WTC11 (cell line): ENCODE measurements at regions not wholly inside any gene's neighbourhood (a gene's known extent, or its start where the extent isn't known, plus 50 kb on each side); places are given as distances from the start of the nearest gene placed in this dataset.

Experiments
- ATAC-seq: fragments of 200-7000 bp; cut with Tn5 transposase; 2 replicates; pipeline ENCODE4 v1.10.0; 2021; ENCODE audit warnings: mild to moderate bottlenecking, moderate library complexity
- CTCF ChIA-PET: fragments of 300-600 bp; sonication (Branson Sonifier 250); formaldehyde crosslinking; loops from one replicate; lab custom pipeline; 2021; ENCODE audit warnings: antibody characterized with exemption; lab: Charles Lee
- POLR2A ChIA-PET: fragments of 350-600 bp; sonication (Branson Sonifier 250); formaldehyde crosslinking; loops from one replicate; lab custom pipeline; 2021; ENCODE audit warnings: antibody characterized with exemption; lab: Charles Lee
- DNase-seq: peaks from one replicate; pipeline ENCODE4 v3.0.0; 2021; ENCODE audit warnings: low spot score
- H3K27ac Mint-ChIP-seq: 2 replicates; pipeline ENCODE4 v1.8.0; 2021; ENCODE audit warnings: mixed read lengths
- H3K27me3 Mint-ChIP-seq: 2 replicates; pipeline ENCODE4 v1.8.0; 2021; ENCODE audit warnings: low read depth, mild to moderate bottlenecking, moderate library complexity, mixed read lengths
- H3K36me3 Mint-ChIP-seq: 2 replicates; pipeline ENCODE4 v1.8.0; 2021; ENCODE audit warnings: mixed read lengths
- H3K4me1 Mint-ChIP-seq: 2 replicates; pipeline ENCODE4 v1.8.0; 2022; ENCODE audit warnings: mixed read lengths
- H3K4me3 Mint-ChIP-seq: 2 replicates; pipeline ENCODE4 v1.8.0; 2021; ENCODE audit warnings: mild to moderate bottlenecking, moderate library complexity, mixed read lengths
- H3K9me3 Mint-ChIP-seq: 2 replicates; pipeline ENCODE4 v1.8.0; 2021; ENCODE audit warnings: mixed read lengths
- CTCF ChIP-seq: fragments of 200-600 bp; IDR thresholded peaks from 2 replicates; pipeline ENCODE4 v1.8.0; 2022; ENCODE audit warnings: antibody characterized with exemption
- MLX ChIP-seq: sonication (generic); formaldehyde crosslinking; IDR thresholded peaks from 2 replicates; pipeline ENCODE4 v1.8.1; 2023; ENCODE audit warnings: mild to moderate bottlenecking, missing genetic modification reagents, moderate library complexity
- MXD4 ChIP-seq: fragments of 250-450 bp; sonication (Bioruptor Pico); IDR thresholded peaks from 2 replicates; pipeline ENCODE4 v1.8.0; 2021; ENCODE audit warnings: mild to moderate bottlenecking, moderate library complexity, borderline replicate concordance
- MYBL2 ChIP-seq: sonication (generic); formaldehyde crosslinking; IDR thresholded peaks from 2 replicates; pipeline ENCODE4 v1.8.1; 2023; ENCODE audit warnings: mild to moderate bottlenecking, moderate library complexity, missing genetic modification reagents
- RELA ChIP-seq: sonication (generic); formaldehyde crosslinking; IDR thresholded peaks from 2 replicates; pipeline ENCODE4 v1.8.1; 2022; ENCODE audit warnings: missing genetic modification reagents, mild to moderate bottlenecking, borderline replicate concordance
- ZNF138 ChIP-seq: sonication (generic); formaldehyde crosslinking; conservative IDR thresholded peaks from 2 replicates; pipeline ENCODE4 v1.8.1; 2022; ENCODE audit warnings: mild to moderate bottlenecking, moderate library complexity, missing genetic modification reagents
- ZNF219 ChIP-seq: sonication (generic); formaldehyde crosslinking; IDR thresholded peaks from 2 replicates; pipeline ENCODE4 v1.8.0; 2023; ENCODE audit warnings: missing genetic modification reagents, mild to moderate bottlenecking, borderline replicate concordance
- ZNF263 ChIP-seq: sonication (generic); formaldehyde crosslinking; IDR thresholded peaks from 2 replicates; pipeline ENCODE4 v1.8.1; 2022; ENCODE audit warnings: low read depth, mild to moderate bottlenecking, moderate library complexity, missing genetic modification reagents
- ZNF423 ChIP-seq: fragments of 250-450 bp; sonication (Bioruptor Pico); IDR thresholded peaks from 2 replicates; pipeline ENCODE4 v2.1.2; 2022; ENCODE audit warnings: mild to moderate bottlenecking, moderate library complexity
- TF ChIP-seq, protein P1 (sequence below): sonication (generic); formaldehyde crosslinking; IDR thresholded peaks from 2 replicates; pipeline ENCODE4 v1.8.0; 2023; ENCODE audit warnings: missing genetic modification reagents
- TF ChIP-seq, protein P2 (sequence below): sonication (generic); formaldehyde crosslinking; IDR thresholded peaks from 2 replicates; pipeline ENCODE4 v1.8.1; 2023; ENCODE audit warnings: mild to moderate bottlenecking, missing genetic modification reagents
- TF ChIP-seq, protein P3 (sequence below): sonication (generic); formaldehyde crosslinking; IDR thresholded peaks from 2 replicates; pipeline ENCODE4 v1.8.1; 2023; ENCODE audit warnings: mild to moderate bottlenecking, moderate library complexity, missing genetic modification reagents
- TF ChIP-seq, protein P4 (sequence below): fragments of 250-450 bp; sonication (Bioruptor Pico); IDR thresholded peaks from 2 replicates; pipeline ENCODE4 v1.8.0; 2021; ENCODE audit warnings: mild to moderate bottlenecking

- no peak for TF ChIP-seq MXD4 (CRISPR knock-in tag)
- ChIA-PET POLR2A (no interaction called here), CTCF (no interaction called here)
- Mint-ChIP-seq H3K27ac (no peak overlapping the region), H3K36me3 (peaks cover 16% of the 10 kb centered on the region), H3K27me3 (no peaks in the 10 kb centered on the region), H3K9me3 (peaks cover 42% of the 10 kb centered on the region), H3K4me1 (no peaks in the 10 kb centered on the region), H3K4me3 (no peak overlapping the region)
- ATAC-seq (no peak), DNase-seq (no peak)
Measured at GRCh38 chr18:60007661-60008060, 107.9 kb downstream of the PMAIP1 start.

DNA sequence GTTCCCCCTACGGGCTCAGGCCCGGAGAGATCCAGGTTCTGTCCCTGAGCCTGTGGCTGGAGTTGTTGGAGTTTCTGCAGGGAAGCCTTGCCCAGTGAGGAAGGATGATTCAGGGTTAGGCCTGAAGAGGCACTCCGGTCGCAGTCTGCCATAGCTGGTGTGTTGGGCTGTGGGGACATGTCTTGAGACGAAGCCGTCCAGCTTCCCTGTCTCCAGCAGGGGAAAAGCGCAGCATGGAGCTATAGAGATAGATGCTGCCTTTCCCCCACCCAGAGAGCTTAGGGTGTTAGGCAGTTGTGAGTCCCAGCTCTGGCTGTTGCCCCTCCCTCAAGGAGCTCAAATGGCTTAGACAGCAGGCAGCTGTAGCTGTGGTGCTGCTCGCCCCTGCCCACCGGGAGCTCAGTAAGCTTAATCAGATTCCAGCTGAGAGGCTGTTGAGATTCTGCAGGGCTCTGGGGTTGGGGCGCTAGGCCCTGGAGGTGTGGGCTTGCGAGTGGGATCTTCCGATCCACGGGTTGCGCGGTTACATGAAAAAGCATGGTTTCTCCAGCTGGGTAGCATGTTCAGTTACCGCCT, 103.9 kb downstream of the PMAIP1 start:
- CTCF ChIA-PET: interaction anchor here (0.6 to 2.1 kb wide), 7 partner anchors 8 to 547 kb away, joined by 3 to 10 read pairs (median 3); no protein-coding TSS in a partner anchor
- Mint-ChIP-seq H3K4me1 (no peaks in the 10 kb centered on the region), H3K27me3 (no peaks in the 10 kb centered on the region)
- TF ChIP-seq RELA: no peak
- TF ChIP-seq, protein P1, sequence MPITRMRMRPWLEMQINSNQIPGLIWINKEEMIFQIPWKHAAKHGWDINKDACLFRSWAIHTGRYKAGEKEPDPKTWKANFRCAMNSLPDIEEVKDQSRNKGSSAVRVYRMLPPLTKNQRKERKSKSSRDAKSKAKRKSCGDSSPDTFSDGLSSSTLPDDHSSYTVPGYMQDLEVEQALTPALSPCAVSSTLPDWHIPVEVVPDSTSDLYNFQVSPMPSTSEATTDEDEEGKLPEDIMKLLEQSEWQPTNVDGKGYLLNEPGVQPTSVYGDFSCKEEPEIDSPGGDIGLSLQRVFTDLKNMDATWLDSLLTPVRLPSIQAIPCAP (CRISPR knock-in tag): no peak
- peak; percentile 85 for TF ChIP-seq ZNF423 (CRISPR knock-in tag)
- TF ChIP-seq, all 79 proteins: peak for 1
- Mint-ChIP-seq H3K36me3 (peaks cover 10% of the 10 kb centered on the region), H3K4me3 (no peak overlapping the region), H3K27ac (no peak overlapping the region), H3K9me3 (peaks cover 36% of the 10 kb centered on the region)
- peak; percentile 87 for ATAC-seq
- DNase-seq: peak; percentile 28
- POLR2A ChIA-PET: no interaction called here

- H3K27me3 Mint-ChIP-seq: no peaks in the 10 kb centered on the region
- H3K9me3 Mint-ChIP-seq: peaks cover 12% of the 10 kb centered on the region
- no peak overlapping the region for H3K27ac Mint-ChIP-seq
- no peak overlapping the region for H3K4me3 Mint-ChIP-seq
- TF ChIP-seq ZNF138 (CRISPR knock-in tag) (no peak), CTCF (peak; percentile 59; the same call in 1 of the 2 replicates)
- TF ChIP-seq, protein P2, sequence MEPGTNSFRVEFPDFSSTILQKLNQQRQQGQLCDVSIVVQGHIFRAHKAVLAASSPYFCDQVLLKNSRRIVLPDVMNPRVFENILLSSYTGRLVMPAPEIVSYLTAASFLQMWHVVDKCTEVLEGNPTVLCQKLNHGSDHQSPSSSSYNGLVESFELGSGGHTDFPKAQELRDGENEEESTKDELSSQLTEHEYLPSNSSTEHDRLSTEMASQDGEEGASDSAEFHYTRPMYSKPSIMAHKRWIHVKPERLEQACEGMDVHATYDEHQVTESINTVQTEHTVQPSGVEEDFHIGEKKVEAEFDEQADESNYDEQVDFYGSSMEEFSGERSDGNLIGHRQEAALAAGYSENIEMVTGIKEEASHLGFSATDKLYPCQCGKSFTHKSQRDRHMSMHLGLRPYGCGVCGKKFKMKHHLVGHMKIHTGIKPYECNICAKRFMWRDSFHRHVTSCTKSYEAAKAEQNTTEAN (CRISPR knock-in tag): no peak
- ATAC-seq (peak; percentile 60), DNase-seq (peak; percentile 49)
- peaks cover 5% of the 10 kb centered on the region for H3K36me3 Mint-ChIP-seq
- POLR2A ChIA-PET: interaction anchor here (0.6 to 1.1 kb wide), 2 partner anchors 156 to 179 kb away, joined by 3 read pairs; no protein-coding TSS in a partner anchor
- CTCF ChIA-PET: interaction anchor here (0.5 to 3.2 kb wide), 29 partner anchors 8 to 661 kb away, joined by 3 to 31 read pairs (median 4); partner anchors contain the start of gene MC4R
- H3K4me1 Mint-ChIP-seq: no peaks in the 10 kb centered on the region
Measured at GRCh38 chr18:59996370-59996966, 96.7 kb downstream of the PMAIP1 start.

DNA sequence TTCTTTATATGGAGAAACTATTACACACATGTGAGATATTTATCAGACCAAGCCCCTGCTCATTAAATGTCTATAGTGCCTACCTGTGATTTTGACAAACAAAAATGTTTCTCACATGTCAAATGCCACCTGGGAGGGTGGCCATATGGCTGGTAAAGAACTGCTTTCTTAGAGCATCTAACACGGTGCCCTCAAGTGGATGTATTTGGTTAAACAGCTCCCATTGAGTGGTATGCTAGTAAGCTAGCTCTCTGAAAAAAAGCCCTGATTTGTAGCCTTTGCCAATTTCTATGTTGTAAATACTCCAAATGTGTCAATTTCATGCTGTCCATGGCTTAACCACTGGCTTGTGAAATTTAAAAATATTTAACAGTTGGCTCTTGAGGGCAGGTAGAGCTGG, 94.6 kb downstream of the PMAIP1 start:
- no peaks in the 10 kb centered on the region for H3K4me1 Mint-ChIP-seq
- H3K27me3 Mint-ChIP-seq: no peaks in the 10 kb centered on the region
- peaks cover 4% of the 10 kb centered on the region; the same call in 1 of the 2 replicates for H3K9me3 Mint-ChIP-seq
- ATAC-seq (peak; percentile 77), DNase-seq (no peak)
- no peaks in the 10 kb centered on the region for H3K36me3 Mint-ChIP-seq
- TF ChIP-seq MYBL2 (CRISPR knock-in tag): no peak
- ChIA-PET POLR2A (interaction anchor here (0.6 kb wide), 1 partner anchor 68 kb away, joined by 3 read pairs; no protein-coding TSS in a partner anchor), CTCF (interaction anchor here (0.5 to 3.2 kb wide), 18 partner anchors 8 to 566 kb away, joined by 3 to 31 read pairs (median 4); partner anchors contain the start of gene MC4R)
- H3K27ac Mint-ChIP-seq: no peak overlapping the region
- no peak overlapping the region for H3K4me3 Mint-ChIP-seq

GRCh38 chr18:59993560-59993959, 93.8 kb downstream of the PMAIP1 start:
- CTCF ChIA-PET: interaction anchor here (0.6 to 1.4 kb wide), 4 partner anchors 7 to 475 kb away, joined by 3 to 5 read pairs (median 5); no protein-coding TSS in a partner anchor
- ATAC-seq: no peak
- Mint-ChIP-seq H3K27ac (no peak overlapping the region), H3K36me3 (no peaks in the 10 kb centered on the region), H3K27me3 (no peaks in the 10 kb centered on the region), H3K4me3 (no peak overlapping the region), H3K9me3 (peaks cover 4% of the 10 kb centered on the region; the same call in 1 of the 2 replicates), H3K4me1 (no peaks in the 10 kb centered on the region)
- POLR2A ChIA-PET: no interaction called here
- no peak for DNase-seq
- TF ChIP-seq ZNF263 (CRISPR knock-in tag): no peak
- TF ChIP-seq, protein P3, sequence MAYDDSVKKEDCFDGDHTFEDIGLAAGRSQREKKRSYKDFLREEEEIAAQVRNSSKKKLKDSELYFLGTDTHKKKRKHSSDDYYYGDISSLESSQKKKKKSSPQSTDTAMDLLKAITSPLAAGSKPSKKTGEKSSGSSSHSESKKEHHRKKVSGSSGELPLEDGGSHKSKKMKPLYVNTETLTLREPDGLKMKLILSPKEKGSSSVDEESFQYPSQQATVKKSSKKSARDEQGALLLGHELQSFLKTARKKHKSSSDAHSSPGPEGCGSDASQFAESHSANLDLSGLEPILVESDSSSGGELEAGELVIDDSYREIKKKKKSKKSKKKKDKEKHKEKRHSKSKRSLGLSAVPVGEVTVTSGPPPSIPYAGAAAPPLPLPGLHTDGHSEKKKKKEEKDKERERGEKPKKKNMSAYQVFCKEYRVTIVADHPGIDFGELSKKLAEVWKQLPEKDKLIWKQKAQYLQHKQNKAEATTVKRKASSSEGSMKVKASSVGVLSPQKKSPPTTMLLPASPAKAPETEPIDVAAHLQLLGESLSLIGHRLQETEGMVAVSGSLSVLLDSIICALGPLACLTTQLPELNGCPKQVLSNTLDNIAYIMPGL (CRISPR knock-in tag): no peak
- no peak for TF ChIP-seq MLX (CRISPR knock-in tag)
- no peak for TF ChIP-seq ZNF219 (CRISPR knock-in tag)
- TF ChIP-seq, protein P4, sequence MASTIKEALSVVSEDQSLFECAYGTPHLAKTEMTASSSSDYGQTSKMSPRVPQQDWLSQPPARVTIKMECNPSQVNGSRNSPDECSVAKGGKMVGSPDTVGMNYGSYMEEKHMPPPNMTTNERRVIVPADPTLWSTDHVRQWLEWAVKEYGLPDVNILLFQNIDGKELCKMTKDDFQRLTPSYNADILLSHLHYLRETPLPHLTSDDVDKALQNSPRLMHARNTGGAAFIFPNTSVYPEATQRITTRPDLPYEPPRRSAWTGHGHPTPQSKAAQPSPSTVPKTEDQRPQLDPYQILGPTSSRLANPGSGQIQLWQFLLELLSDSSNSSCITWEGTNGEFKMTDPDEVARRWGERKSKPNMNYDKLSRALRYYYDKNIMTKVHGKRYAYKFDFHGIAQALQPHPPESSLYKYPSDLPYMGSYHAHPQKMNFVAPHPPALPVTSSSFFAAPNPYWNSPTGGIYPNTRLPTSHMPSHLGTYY (CRISPR knock-in tag): no peak
